ENCODE measurements at regions not wholly inside any gene's neighbourhood (a gene's known extent, or its start where the extent isn't known, plus 50 kb on each side); places are given as distances from the start of the nearest gene placed in this dataset.

- H3K4me1 Mint-ChIP-seq: no peaks in the 10 kb centered on the region
- no peak for ATAC-seq
- POLR2A ChIA-PET: no interaction called here
These were observed 736.5 kb downstream of the EPHA4 start for GRCh38 chr2:220835583-220835982.

GRCh38 chr2:220837226-220837625 is 734.9 kb downstream of the EPHA4 start:
- DNase-seq (ENCODE audit: low spot score) (no peak), ATAC-seq (peak; percentile 24; the same call in 1 of the 2 replicates)
- ChIA-PET CTCF (no interaction called here), POLR2A (no interaction called here)
- no peak overlapping the region for H3K27ac Mint-ChIP-seq
- H3K27me3 Mint-ChIP-seq (ENCODE audit: low read depth): no peaks in the 10 kb centered on the region
- no peak overlapping the region for H3K4me3 Mint-ChIP-seq
- no peaks in the 10 kb centered on the region for H3K9me3 Mint-ChIP-seq
- no peak for TF ChIP-seq ZNF423 (CRISPR knock-in tag; IDR thresholded peaks at IDR 0.05)
- no peak for TF ChIP-seq CREB1 (CRISPR knock-in tag; IDR thresholded peaks at IDR 0.05)
- no peak for TF ChIP-seq ZSCAN18 (CRISPR knock-in tag; IDR thresholded peaks at IDR 0.05)
- TF ChIP-seq TP53 (CRISPR knock-in tag; IDR thresholded peaks at IDR 0.05): no peak
- no peak for TF ChIP-seq ZBTB43 (CRISPR knock-in tag; IDR thresholded peaks at IDR 0.05)
- TF ChIP-seq NFATC4 (CRISPR knock-in tag; IDR thresholded peaks at IDR 0.05): no peak
- no peak for TF ChIP-seq ZBTB21 (CRISPR knock-in tag; IDR thresholded peaks at IDR 0.05; ENCODE audit: borderline replicate concordance)
- no peak for TF ChIP-seq CBFB (CRISPR knock-in tag; IDR thresholded peaks at IDR 0.05; ENCODE audit: low read depth)
- TF ChIP-seq NR2C2 (CRISPR knock-in tag; IDR thresholded peaks at IDR 0.05): no peak
- no peak for TF ChIP-seq PRRX2 (CRISPR knock-in tag; IDR thresholded peaks at IDR 0.05)
- no peak for TF ChIP-seq IRF1 (CRISPR knock-in tag; IDR thresholded peaks at IDR 0.05)
- no peak for TF ChIP-seq NFYB (CRISPR knock-in tag; conservative IDR thresholded peaks at IDR 0.05; ENCODE audit: low read depth)
- no peak for TF ChIP-seq ZNF263 (CRISPR knock-in tag; IDR thresholded peaks at IDR 0.05; ENCODE audit: low read depth)
- no peak for TF ChIP-seq RORB (CRISPR knock-in tag; IDR thresholded peaks at IDR 0.05)
- no peak for TF ChIP-seq E2F1 (CRISPR knock-in tag; IDR thresholded peaks at IDR 0.05)
- TF ChIP-seq ATF1 (CRISPR knock-in tag; IDR thresholded peaks at IDR 0.05): no peak
- no peak for TF ChIP-seq FOXK1 (CRISPR knock-in tag; IDR thresholded peaks at IDR 0.05)
- no peak for TF ChIP-seq MLX (CRISPR knock-in tag; IDR thresholded peaks at IDR 0.05)
- no peak for TF ChIP-seq MAX (CRISPR knock-in tag; IDR thresholded peaks at IDR 0.05)
- TF ChIP-seq SP1 (CRISPR knock-in tag; conservative IDR thresholded peaks at IDR 0.05): no peak
- no peaks in the 10 kb centered on the region for H3K36me3 Mint-ChIP-seq
- H3K4me1 Mint-ChIP-seq: no peaks in the 10 kb centered on the region

More at GRCh38 chr2:220835583-220835982, 736.5 kb downstream of the EPHA4 start:
- Mint-ChIP-seq H3K36me3 (no peaks in the 10 kb centered on the region), H3K4me3 (no peak overlapping the region), H3K27ac (no peak overlapping the region), H3K9me3 (peaks cover 6% of the 10 kb centered on the region), H3K27me3 (ENCODE audit: low read depth) (no peaks in the 10 kb centered on the region)
- TF ChIP-seq SP1 (CRISPR knock-in tag; conservative IDR thresholded peaks at IDR 0.05) (no peak), TP53 (CRISPR knock-in tag; IDR thresholded peaks at IDR 0.05) (no peak)
- no peak for DNase-seq (ENCODE audit: low spot score)
- CTCF ChIA-PET: no interaction called here

All from WTC11 (cell line).